ENCODE measurements at regions not wholly inside any gene's neighbourhood (a gene's known extent, or its start where the extent isn't known, plus 50 kb on each side); places are given as distances from the start of the nearest gene placed in this dataset.

- Mint-ChIP-seq H3K36me3 (ENCODE audit: low read depth) (no peaks in the 10 kb centered on the region), H3K27ac (no peak overlapping the region), H3K27me3 (ENCODE audit: insufficient read depth, low read depth, poor library complexity) (no peaks in the 10 kb centered on the region), H3K9me3 (no peaks in the 10 kb centered on the region), H3K4me3 (no peak overlapping the region), H3K4me1 (no peaks in the 10 kb centered on the region)
- Histone ChIP-seq H3K4me1 (ENCODE audit: insufficient read depth) (no peaks in the 10 kb centered on the region), H4K20me1 (replicated peaks; ENCODE audit: insufficient read depth) (no peaks in the 10 kb centered on the region), H3F3A (replicated peaks; ENCODE audit: low read depth) (no peaks in the 10 kb centered on the region), H2AFZ (no peak overlapping the region), H3K27ac (ENCODE audit: low read depth) (no peak overlapping the region), H3K4me3 (no peak overlapping the region), H3K79me2 (replicated peaks; ENCODE audit: insufficient read depth) (no peaks in the 10 kb centered on the region), H3K27me3 (ENCODE audit: insufficient read depth) (no peaks in the 10 kb centered on the region), H3K9me2 (ENCODE audit: insufficient read depth) (no peaks in the 10 kb centered on the region), H3K4me2 (no peak overlapping the region), H3K36me3 (ENCODE audit: insufficient read depth) (no peaks in the 10 kb centered on the region)
- DNase-seq (ENCODE audit: low spot score) (no peak), ATAC-seq (no peak)
- TF ChIP-seq EZH2phosphoT487 (IDR thresholded peaks at IDR 0.05; ENCODE audit: unreplicated experiment) (no peak), CREB1 (CRISPR knock-in tag; IDR thresholded peaks at IDR 0.05; ENCODE audit: low read depth) (no peak), POLR2AphosphoS5 (IDR thresholded peaks at IDR 0.05; ENCODE audit: low read depth) (no peak), ETS1 (IDR thresholded peaks at IDR 0.05) (no peak), ZNF114 (CRISPR knock-in tag; IDR thresholded peaks at IDR 0.05) (no peak), NANOG (IDR thresholded peaks at IDR 0.05; ENCODE audit: borderline replicate concordance) (no peak), STAT1 (IDR thresholded peaks at IDR 0.05; ENCODE audit: unreplicated experiment) (no peak)
- TF ChIP-seq, protein P1, sequence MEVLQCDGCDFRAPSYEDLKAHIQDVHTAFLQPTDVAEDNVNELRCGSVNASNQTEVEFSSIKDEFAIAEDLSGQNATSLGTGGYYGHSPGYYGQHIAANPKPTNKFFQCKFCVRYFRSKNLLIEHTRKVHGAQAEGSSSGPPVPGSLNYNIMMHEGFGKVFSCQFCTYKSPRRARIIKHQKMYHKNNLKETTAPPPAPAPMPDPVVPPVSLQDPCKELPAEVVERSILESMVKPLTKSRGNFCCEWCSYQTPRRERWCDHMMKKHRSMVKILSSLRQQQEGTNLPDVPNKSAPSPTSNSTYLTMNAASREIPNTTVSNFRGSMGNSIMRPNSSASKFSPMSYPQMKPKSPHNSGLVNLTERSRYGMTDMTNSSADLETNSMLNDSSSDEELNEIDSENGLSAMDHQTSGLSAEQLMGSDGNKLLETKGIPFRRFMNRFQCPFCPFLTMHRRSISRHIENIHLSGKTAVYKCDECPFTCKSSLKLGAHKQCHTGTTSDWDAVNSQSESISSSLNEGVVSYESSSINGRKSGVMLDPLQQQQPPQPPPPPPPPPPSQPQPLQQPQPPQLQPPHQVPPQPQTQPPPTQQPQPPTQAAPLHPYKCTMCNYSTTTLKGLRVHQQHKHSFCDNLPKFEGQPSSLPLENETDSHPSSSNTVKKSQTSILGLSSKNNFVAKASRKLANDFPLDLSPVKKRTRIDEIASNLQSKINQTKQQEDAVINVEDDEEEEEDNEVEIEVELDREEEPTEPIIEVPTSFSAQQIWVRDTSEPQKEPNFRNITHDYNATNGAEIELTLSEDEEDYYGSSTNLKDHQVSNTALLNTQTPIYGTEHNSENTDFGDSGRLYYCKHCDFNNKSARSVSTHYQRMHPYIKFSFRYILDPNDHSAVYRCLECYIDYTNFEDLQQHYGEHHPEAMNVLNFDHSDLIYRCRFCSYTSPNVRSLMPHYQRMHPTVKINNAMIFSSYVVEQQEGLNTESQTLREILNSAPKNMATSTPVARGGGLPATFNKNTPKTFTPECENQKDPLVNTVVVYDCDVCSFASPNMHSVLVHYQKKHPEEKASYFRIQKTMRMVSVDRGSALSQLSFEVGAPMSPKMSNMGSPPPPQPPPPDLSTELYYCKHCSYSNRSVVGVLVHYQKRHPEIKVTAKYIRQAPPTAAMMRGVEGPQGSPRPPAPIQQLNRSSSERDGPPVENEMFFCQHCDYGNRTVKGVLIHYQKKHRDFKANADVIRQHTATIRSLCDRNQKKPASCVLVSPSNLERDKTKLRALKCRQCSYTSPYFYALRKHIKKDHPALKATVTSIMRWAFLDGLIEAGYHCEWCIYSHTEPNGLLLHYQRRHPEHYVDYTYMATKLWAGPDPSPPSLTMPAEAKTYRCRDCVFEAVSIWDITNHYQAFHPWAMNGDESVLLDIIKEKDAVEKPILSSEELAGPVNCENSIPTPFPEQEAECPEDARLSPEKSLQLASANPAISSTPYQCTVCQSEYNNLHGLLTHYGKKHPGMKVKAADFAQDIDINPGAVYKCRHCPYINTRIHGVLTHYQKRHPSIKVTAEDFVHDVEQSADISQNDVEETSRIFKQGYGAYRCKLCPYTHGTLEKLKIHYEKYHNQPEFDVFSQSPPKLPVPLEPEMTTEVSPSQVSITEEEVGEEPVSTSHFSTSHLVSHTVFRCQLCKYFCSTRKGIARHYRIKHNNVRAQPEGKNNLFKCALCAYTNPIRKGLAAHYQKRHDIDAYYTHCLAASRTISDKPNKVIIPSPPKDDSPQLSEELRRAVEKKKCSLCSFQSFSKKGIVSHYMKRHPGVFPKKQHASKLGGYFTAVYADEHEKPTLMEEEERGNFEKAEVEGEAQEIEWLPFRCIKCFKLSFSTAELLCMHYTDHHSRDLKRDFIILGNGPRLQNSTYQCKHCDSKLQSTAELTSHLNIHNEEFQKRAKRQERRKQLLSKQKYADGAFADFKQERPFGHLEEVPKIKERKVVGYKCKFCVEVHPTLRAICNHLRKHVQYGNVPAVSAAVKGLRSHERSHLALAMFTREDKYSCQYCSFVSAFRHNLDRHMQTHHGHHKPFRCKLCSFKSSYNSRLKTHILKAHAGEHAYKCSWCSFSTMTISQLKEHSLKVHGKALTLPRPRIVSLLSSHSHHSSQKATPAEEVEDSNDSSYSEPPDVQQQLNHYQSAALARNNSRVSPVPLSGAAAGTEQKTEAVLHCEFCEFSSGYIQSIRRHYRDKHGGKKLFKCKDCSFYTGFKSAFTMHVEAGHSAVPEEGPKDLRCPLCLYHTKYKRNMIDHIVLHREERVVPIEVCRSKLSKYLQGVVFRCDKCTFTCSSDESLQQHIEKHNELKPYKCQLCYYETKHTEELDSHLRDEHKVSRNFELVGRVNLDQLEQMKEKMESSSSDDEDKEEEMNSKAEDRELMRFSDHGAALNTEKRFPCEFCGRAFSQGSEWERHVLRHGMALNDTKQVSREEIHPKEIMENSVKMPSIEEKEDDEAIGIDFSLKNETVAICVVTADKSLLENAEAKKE (CRISPR knock-in tag; IDR thresholded peaks at IDR 0.05) = no peak
Observed at GRCh38 chr4:135510582-135510981, 1309.0 kb upstream of the PABPC4L start.
